NCI-H2196 (cell line): ENCODE measurements at regions not wholly inside any gene's neighbourhood (a gene's known extent, or its start where the extent isn't known, plus 50 kb on each side); places are given as distances from the start of the nearest gene placed in this dataset.
A peak's percentile ranks its signal among the peaks of the same experiment; 100 is the strongest.

Source experiments
- DNase-seq: peaks from one replicate; lab custom pipeline; 2025; ENCODE audit not compliant: unreplicated experiment; lab: John Stamatoyannopoulos, UW

DNA sequence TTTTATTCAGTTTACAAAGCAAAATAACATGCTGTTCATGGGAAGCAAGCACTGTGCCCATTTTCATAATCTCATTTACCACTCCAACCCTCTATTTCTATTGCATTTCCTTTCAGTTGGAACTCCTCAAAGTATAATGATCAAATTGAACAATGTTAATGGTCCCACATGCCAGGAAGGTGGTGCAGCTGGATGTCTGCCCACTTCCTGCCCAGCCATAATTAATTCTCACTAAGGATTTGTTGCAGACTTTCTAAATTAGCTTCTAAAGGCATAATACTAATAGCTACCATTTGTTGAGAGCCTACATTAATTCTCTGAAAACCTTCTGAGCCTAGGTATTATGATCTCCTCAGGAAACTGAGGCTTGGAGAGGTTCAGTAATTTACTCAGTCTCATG lies 316.1 kb upstream of the TPM1 start:
- no peak for DNase-seq

- DNase-seq: no peak
Measured at GRCh38 chr15:62727501-62727900, 315.0 kb upstream of the TPM1 start.

DNA sequence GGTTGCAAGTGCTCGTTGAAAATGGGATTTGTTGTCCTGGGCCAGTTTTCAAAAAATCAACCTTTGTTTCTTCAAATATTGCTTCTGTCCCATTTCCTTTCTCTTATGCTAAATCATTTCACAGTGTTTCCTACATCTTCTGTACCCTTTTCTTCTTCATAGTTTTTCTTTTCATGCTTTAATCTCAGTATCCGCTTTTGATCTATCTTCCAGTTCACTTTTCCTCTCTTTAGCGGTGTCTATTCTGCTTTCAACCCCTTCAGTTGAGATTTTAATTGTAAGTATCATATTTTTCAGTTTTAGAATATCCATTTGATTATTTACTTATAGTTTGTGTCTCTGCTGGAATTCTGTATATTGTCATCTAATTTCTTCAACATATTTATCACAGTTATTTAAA lies 311.7 kb upstream of the TPM1 start:
- no peak for DNase-seq

DNA sequence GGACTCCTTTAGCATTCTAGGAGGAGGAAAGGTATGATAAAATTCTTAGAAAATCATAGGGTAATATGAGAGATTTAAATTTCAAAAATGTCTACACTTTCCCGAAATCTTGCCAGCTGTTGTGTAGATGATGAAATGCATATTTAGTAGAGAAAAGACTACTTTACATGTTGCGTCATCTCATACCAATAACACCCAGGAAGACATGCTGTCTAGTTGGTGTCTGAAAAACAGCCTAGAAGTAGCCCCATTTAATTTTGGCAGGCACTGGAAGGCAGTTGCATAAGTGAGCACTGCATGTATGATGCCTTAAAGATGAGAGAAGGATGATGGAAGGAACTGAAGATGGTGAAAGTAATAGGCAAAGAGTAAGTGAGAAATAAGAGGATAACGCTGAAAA lies 310.5 kb upstream of the TPM1 start:
- no peak for DNase-seq

DNA sequence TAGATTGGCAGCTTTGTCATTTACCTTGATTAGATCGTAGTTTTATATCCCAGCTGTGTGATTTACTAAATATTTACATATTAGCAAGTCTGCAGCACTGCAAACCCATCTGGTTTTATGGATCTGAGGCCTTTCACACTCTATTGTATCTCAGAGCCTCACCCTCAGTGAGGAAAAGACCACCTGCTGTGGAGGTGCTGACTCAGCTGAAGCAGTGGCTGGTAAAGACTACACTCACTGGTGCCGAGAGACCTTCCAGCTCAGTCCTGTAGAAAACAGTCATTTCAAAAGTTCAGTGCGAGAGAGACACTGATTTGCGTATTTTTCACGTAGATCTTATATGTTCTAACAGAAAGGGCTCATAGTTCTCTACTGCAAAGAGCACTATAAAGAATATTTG lies 307.8 kb upstream of the TPM1 start:
- DNase-seq: no peak

DNA sequence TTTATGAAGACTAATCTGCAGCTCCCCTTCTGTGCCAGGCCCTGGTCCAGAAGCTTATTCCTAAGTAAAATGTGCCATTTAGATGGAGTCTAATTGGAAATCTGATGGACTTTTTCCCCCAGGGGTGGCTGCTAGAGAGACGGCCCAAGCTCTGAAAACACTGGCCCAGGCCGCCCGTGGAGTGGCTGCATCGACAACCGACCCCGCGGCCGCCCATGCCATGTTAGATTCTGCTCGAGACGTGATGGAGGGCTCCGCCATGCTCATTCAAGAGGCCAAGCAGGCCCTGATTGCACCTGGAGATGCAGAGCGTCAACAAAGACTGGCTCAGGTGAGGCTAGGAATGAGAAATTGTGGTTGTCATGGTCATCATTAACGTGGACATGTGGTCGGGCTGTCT lies 305.8 kb upstream of the TPM1 start:
- no peak for DNase-seq

- no peak for DNase-seq
Measured at GRCh38 chr15:62737551-62737950, 305.0 kb upstream of the TPM1 start.

GRCh38 chr15:62739082-62739481 lies 303.5 kb upstream of the TPM1 start:
- no peak for DNase-seq

DNA sequence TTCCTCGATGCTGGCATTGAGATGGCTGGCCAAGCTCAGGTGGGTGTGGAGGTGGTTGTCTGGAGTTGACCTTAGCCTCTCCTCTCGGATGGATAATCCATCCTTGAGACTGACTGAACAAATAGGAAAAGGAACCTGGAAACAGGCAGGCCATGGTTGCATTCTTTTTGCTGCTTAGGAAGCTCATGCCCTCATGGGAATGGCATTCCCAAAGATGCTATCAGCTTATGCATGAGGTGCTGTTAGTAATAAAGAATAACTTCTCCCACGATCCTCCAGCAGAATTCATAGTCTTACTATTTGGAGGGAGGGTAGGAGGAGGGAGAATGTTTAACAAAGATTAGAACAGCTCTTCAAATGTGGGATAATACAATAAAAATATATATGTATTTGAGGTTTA lies 303.0 kb upstream of the TPM1 start:
- DNase-seq: no peak

DNA sequence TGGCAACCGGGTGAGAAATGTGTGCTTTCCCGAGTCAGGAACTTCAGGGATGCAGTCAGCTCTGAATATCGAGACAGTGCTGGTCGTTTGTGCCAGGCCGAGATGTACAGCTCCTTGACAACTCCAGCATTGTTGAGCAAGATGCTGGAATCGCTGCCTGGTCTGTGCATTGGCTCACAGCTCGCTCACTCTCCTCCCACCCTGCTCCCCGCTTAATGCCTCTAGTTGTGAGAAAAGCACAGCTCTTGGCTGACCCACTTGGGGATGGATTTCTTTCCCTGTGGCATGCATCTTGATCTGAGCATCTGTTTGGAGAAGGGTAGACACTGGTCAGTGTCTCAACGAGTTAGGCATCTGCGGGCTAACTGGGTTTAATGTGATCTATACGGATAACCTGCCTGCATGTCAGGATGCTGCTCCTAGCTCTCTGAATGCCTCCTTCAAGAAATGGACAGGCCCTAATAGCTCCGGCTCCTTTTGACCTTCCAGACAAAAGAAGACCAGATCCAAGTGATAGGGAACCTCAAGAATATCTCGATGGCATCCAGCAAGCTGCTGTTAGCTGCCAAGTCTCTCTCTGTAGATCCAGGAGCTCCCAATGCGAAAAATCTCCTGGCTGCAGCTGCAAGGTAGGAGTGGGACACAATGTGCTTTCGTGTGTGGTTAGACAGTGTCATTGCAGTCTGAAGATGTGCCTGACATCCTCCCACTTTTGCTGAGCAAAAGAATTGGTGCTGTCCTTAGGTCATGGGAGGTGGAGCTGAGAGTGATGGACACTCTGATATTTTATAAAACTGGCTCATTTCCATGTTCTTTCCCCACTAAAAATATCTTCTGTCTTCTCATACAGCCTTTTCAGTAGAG lies 302.2 kb upstream of the TPM1 start:
- no peak for DNase-seq

- DNase-seq: no peak
Measured at GRCh38 chr15:62741106-62741505, 301.4 kb upstream of the TPM1 start.

- peak; percentile 36 for DNase-seq
Measured at GRCh38 chr15:62742409-62743171, 300.0 kb upstream of the TPM1 start.

GRCh38 chr15:62745621-62746225 lies 296.8 kb upstream of the TPM1 start:
- DNase-seq: no peak

DNA sequence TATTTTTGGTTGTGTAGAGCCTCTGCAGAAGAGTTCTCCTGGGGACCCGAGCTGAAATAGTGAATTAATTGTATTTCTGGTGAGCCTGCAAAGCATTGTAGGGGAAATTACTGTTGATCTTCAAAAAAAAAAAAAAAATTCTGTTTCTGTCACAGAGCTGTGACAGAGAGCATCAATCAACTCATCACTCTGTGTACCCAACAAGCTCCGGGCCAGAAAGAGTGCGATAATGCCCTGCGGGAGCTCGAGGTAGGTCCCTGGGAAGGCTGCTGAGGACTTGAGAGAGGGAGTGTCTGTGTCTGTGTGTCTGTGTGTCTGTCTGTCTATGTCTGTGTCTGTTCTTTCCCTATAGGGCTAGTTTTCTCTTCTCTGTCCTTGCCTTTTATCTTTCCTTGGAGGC lies 294.4 kb upstream of the TPM1 start:
- DNase-seq: no peak

- no peak for DNase-seq
Measured at GRCh38 chr15:62749036-62749815, 293.3 kb upstream of the TPM1 start.

DNA sequence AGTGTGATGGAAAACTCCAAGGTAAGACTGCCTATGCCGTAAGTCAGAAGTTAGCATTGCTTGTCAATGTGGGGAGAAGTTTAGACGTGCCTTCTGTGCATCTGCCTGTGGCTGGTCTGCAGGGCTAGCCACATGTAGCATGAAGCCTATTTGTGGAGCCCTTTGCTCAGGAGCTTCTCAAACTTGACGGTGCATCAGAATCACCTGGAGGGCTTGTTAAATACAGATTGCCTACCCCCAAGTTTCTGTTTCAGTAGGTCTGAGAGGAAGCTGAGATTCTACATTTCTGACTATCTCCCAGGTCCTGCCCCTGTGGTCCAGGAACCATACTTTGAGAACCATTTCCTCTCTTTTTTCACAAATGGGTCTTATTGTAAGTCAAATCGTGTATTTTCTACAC lies 292.1 kb upstream of the TPM1 start:
- DNase-seq: no peak

GRCh38 chr15:62752657-62753517 lies 289.7 kb upstream of the TPM1 start:
- DNase-seq: no peak

DNA sequence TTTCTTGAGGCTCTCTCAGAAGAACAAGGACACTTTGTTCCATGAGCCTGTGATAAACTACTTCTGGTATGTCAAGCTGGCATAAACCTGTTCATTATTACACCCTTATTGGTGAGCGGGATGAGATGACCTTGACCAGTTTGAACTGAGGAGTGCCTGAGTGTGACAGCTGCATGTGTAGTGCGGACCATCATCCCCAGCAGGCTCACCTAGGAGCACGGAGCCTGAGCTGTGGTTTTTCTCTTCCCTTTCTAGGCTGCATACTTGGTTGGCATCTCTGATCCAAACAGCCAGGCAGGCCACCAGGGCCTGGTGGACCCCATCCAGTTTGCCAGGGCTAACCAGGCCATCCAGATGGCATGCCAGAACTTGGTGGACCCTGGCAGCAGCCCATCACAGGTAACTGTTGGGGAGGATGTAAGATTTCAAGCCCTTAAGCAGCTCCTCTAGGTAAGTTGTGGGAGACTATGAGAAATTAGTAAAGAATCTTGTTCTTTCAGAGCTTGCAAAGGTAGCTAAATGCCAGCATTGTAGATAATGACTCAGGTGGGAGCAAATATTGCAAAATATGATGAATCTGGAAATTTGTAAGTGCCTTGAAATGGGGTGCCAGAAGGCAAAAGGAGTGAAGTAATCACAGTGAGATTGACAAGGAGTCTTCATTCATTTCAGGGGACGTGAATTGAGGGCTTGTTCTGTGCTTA lies 288.9 kb upstream of the TPM1 start:
- no peak for DNase-seq

DNA sequence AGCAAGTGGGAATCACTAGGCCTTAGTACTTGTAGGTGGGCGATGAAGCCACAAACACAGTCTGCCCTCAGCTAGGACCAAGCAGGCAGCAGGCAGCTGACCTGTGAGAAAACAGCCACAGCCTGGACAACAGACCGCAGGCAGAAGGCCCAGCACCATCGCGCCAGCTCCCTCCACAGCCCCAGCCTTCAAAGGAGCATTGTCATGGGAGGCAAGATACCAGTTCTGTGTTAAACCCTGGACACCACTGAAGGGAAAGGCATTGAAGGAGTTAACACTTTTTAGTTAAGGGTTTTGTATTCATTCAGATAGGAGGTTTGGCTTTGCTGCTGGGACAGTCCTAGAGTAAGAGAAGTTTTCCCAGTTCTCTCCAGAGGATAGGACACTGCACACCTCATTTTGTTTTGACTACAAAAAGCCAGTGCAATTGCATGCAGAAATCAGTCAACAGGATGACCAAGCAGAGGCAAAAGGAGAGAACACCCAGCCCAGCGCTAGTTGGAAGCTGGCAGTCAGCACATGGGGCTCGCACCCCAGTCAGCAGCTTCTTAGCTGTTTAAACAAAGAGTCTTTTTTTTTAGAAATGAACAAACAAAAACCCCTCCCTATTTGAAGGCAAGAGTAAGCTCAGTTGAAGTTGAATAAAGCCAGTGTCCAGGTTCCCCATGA lies 286.1 kb upstream of the TPM1 start:
- DNase-seq: no peak
